ENCODE measurements at regions not wholly inside any gene's neighbourhood (a gene's known extent, or its start where the extent isn't known, plus 50 kb on each side); places are given as distances from the start of the nearest gene placed in this dataset.

DNA sequence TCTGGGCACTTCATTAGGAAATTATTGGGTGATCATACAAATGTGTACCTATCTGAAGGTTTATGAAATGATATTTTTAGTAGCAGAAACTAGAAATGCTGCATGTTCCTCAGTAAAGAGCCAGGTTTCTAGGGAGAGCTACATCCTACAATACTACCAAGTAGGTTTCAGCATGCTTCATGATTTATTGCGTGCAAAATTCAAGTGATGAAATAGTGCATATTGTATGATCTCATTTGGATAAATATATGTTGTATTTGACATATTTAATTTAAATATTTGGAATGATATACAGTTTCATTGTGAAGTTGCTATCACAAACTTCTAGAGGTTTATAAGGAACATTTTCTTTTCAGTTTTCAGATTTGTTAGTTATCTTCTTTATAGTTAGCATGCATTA, 90.5 kb upstream of the GDF10 start:
- H3K27me3 ChIP-seq, result no peaks in the 10 kb centered on the region
- no peak overlapping the region for H3K4me3 ChIP-seq
- no peaks in the 10 kb centered on the region for H3K36me3 ChIP-seq
- H3K27ac ChIP-seq, result no peak overlapping the region
- no peaks in the 10 kb centered on the region for H3K9me3 ChIP-seq
- TF ChIP-seq POLR2AphosphoS5 (IDR thresholded peaks at IDR 0.05; ENCODE audit: insufficient read depth in 1 of 2, low read depth in 1 of 2) (no peak), POLR2A (IDR thresholded peaks at IDR 0.05) (no peak)
- TF ChIP-seq, protein P1, sequence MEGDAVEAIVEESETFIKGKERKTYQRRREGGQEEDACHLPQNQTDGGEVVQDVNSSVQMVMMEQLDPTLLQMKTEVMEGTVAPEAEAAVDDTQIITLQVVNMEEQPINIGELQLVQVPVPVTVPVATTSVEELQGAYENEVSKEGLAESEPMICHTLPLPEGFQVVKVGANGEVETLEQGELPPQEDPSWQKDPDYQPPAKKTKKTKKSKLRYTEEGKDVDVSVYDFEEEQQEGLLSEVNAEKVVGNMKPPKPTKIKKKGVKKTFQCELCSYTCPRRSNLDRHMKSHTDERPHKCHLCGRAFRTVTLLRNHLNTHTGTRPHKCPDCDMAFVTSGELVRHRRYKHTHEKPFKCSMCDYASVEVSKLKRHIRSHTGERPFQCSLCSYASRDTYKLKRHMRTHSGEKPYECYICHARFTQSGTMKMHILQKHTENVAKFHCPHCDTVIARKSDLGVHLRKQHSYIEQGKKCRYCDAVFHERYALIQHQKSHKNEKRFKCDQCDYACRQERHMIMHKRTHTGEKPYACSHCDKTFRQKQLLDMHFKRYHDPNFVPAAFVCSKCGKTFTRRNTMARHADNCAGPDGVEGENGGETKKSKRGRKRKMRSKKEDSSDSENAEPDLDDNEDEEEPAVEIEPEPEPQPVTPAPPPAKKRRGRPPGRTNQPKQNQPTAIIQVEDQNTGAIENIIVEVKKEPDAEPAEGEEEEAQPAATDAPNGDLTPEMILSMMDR (IDR thresholded peaks at IDR 0.05), result no peak
- H3K4me1 ChIP-seq, result no peaks in the 10 kb centered on the region
- intact Hi-C loops (cut with DNase I), result no loop called here
- no peak for DNase-seq (ENCODE audit: extremely low spot score in 2 of 2)

DNA sequence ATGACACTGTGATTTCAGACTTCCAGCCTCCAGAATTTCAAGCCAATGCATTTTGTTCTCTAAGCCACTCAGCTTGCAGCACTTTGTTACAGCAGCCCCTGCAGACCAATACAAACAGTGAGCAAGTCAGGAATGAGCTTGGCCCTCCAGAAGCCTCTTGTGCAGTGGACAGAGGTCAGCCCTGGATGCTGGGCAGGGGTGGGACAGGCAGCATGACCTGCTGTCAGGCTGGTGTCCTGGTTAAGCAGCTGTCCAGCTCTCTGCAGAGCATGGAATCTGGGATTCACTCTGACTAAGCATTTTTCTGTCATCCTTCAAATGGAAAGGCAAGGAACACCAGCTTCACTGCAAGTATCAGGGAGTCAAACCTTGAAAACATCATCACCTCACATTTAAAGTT, 85.5 kb upstream of the GDF10 start:
- peak in 1 of 2 donors; percentile 71 for DNase-seq (ENCODE audit: extremely low spot score in 2 of 2)
- no peak overlapping the region for H3K4me3 ChIP-seq
- H3K4me1 ChIP-seq, result no peaks in the 10 kb centered on the region
- no peaks in the 10 kb centered on the region for H3K36me3 ChIP-seq
- no peaks in the 10 kb centered on the region for H3K9me3 ChIP-seq
- intact Hi-C loops (cut with DNase I), result no loop called here
- no peaks in the 10 kb centered on the region for H3K27me3 ChIP-seq
- no peak overlapping the region for H3K27ac ChIP-seq
- TF ChIP-seq, protein P1 (IDR thresholded peaks at IDR 0.05), result no peak
- TF ChIP-seq POLR2AphosphoS5 (IDR thresholded peaks at IDR 0.05; ENCODE audit: insufficient read depth in 1 of 2, low read depth in 1 of 2), result no peak
- no peak for TF ChIP-seq POLR2A (IDR thresholded peaks at IDR 0.05)

DNA sequence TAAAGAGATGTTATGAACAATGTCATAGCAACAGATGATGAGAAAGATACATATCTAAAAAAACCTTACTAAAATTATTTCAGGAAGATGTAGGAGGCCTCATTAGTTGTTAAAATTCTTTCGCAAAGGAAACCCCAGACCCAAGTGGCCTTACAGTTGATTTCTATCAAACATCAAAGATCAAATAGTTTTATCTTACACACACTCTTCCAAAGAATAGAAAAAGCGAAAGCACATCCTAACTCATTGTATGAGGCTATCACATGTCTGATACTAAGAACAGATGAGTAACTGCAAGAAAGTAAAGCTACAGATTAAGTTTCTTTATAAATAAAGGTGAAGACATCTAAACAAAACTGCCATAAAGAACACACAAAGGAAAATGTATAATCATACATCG, 82.9 kb upstream of the GDF10 start:
- Histone ChIP-seq H3K27ac (no peak overlapping the region), H3K27me3 (no peaks in the 10 kb centered on the region), H3K36me3 (no peaks in the 10 kb centered on the region), H3K9me3 (no peaks in the 10 kb centered on the region), H3K4me3 (no peak overlapping the region), H3K4me1 (no peaks in the 10 kb centered on the region)
- DNase-seq (ENCODE audit: extremely low spot score in 2 of 2), result no peak
- no peak for TF ChIP-seq POLR2AphosphoS5 (IDR thresholded peaks at IDR 0.05; ENCODE audit: insufficient read depth in 1 of 2, low read depth in 1 of 2)
- no peak for TF ChIP-seq POLR2A (IDR thresholded peaks at IDR 0.05)
- TF ChIP-seq, protein P1 (IDR thresholded peaks at IDR 0.05), result no peak
- intact Hi-C loops (cut with DNase I), result no loop called here

DNA sequence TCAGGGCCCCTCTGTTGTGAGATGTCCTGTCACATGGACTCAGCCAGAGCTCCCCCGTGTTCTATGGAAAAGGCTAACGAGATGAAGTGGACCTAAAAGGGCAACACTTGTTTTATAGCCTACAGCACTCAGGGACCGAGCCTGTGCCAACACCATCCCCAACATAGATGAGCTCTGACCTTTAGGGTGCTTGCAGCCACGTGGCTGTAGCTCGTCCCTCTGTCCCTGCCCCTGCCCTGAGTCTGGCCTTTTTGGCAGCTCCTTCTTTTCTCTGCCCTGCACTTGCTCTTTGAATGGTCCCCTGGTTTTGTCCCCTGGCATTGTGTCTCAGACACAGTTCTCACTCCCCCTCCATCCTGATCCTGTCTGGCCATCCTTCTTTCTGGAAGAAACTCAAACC, 81.2 kb upstream of the GDF10 start:
- intact Hi-C loops (cut with DNase I), result no loop called here
- no peak for DNase-seq (ENCODE audit: extremely low spot score in 2 of 2)
- TF ChIP-seq POLR2AphosphoS5 (IDR thresholded peaks at IDR 0.05; ENCODE audit: insufficient read depth in 1 of 2, low read depth in 1 of 2) (no peak), POLR2A (IDR thresholded peaks at IDR 0.05) (no peak)
- TF ChIP-seq, protein P1 (IDR thresholded peaks at IDR 0.05), result no peak
- Histone ChIP-seq H3K4me1 (no peaks in the 10 kb centered on the region), H3K27ac (no peak overlapping the region), H3K36me3 (no peaks in the 10 kb centered on the region), H3K4me3 (no peak overlapping the region), H3K27me3 (no peaks in the 10 kb centered on the region), H3K9me3 (no peaks in the 10 kb centered on the region)

DNA sequence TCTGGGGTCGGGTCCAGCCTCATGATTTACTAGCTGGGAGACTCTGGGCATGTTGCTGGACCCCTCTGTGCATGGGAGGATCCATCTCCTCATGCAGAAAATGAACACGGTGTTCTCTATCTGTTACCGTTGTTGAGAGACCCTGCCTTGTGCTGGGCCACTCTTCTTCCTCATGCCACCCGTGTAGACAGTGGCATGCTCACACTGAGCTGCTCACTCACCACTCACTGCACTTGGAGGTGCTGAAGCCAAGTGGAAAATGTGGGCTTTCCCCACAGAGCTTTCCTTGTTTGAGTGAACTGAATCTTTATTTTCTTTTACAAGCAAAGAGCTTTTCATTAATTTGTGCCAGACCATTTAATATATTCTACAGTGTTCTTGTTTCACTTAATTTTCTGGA, 77.5 kb upstream of the GDF10 start:
- no peaks in the 10 kb centered on the region for H3K27me3 ChIP-seq
- intact Hi-C loops (cut with DNase I), result no loop called here

More for the DNA sequence above, 77.5 kb upstream of the GDF10 start:
- no peaks in the 10 kb centered on the region for H3K4me1 ChIP-seq
- no peak overlapping the region for H3K4me3 ChIP-seq
- TF ChIP-seq POLR2A (IDR thresholded peaks at IDR 0.05) (no peak), POLR2AphosphoS5 (IDR thresholded peaks at IDR 0.05; ENCODE audit: insufficient read depth in 1 of 2, low read depth in 1 of 2) (no peak)
- TF ChIP-seq, protein P1 (IDR thresholded peaks at IDR 0.05), result no peak
- no peaks in the 10 kb centered on the region for H3K9me3 ChIP-seq
- no peak overlapping the region for H3K27ac ChIP-seq
- H3K36me3 ChIP-seq, result no peaks in the 10 kb centered on the region
- DNase-seq (ENCODE audit: extremely low spot score in 2 of 2), result no peak

Data from vagina (tissue), 2 donors.